HG03439 (cell line): ENCODE measurements at regions not wholly inside any gene's neighbourhood (a gene's known extent, or its start where the extent isn't known, plus 50 kb on each side); places are given as distances from the start of the nearest gene placed in this dataset.

Experiments
- ATAC-seq: cut with Tn5 transposase; IDR thresholded peaks from one replicate; pipeline ENCODE4 v1.9.1; 2021; ENCODE audit warnings: mild to moderate bottlenecking, moderate library complexity; ENCODE audit not compliant: unreplicated experiment

DNA sequence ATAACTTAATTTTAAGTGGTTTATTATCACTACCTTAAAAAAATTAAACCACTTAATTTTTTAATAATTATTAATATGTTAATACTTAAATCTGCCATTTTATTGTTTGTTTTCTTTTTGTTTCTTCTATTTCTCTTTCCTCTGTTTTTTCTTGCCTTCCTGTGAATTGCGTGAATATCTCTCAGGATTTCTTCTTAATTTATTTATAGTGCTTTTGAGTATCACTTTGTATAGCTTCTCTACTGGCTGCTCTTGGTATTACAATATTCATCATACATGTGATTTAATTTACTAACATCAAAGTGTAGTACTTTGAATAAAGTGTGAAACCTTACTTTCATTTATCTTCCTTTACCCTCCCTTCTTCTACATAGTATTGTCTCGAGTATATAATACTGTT lies 349.5 kb upstream of the CPXCR1 start:
- no peak for ATAC-seq

- no peak for ATAC-seq
Measured at GRCh38 chrX:88416002-88416401, 331.0 kb upstream of the CPXCR1 start.

DNA sequence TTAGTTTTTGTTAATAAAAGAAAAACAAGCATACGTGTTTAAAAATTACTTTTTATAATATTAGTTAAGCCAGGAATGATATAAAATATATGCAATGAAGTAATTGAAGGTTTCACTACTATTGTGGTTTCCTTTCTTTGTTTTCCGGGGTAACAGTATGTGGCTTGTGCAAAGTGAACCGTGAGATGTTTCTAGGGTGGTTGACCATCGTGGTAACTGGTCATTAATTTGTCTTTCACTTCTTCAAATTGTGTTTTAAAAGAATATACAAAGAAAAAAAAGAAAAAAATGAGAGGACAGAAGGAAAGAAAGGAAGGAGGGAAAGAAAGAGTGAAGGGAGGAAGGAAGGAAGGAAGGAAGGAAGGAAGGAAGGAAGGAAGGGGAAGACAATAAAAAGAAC lies 330.1 kb upstream of the CPXCR1 start:
- ATAC-seq, result no peak

- no peak for ATAC-seq
Measured at GRCh38 chrX:88424071-88424470, 323.0 kb upstream of the CPXCR1 start.

- no peak for ATAC-seq
Measured at GRCh38 chrX:88424541-88424940, 322.5 kb upstream of the CPXCR1 start.

DNA sequence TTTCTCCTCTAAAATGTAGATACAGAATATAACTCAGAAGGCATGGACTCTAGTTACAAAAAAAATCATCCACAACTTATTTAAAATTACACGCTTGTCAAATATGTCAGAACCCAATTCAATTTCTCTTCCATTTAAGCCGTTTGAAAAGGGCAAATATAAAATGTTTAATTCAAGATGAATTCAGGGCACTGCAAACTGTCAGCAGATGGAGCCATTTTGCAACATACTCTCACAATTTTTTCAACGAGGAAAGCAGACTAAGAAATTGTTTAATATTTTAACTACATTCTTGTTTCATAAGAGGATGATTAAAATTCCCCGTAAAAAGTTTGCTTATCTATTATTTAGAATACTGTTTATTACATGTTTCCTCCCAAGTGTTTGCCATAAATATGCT lies 321.3 kb upstream of the CPXCR1 start:
- ATAC-seq, result no peak

- ATAC-seq, result no peak
Measured at GRCh38 chrX:88437563-88437962, 309.5 kb upstream of the CPXCR1 start.

DNA sequence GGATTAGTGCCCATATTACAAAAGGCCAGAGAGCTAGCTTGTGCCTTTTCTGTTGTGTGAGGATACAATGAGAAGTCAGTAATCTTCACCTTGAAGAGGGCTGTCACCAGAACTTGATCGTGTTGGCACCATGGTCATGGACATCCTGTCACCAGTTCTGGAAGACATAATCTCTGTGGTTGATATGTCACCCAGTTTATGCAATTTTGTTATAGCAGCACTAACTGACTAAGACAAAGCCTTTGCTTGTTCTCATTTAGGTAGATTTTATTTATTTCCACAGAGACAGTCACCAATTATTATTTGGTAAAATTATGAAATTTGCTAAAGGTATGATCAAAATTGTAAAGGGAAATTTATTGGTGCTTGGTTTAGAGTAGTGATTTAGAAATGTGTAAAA lies 308.8 kb upstream of the CPXCR1 start:
- ATAC-seq, result no peak

- ATAC-seq, result no peak
Measured at GRCh38 chrX:88439935-88440334, 307.1 kb upstream of the CPXCR1 start.
